NCI-H345 (cell line): ENCODE measurements at regions not wholly inside any gene's neighbourhood (a gene's known extent, or its start where the extent isn't known, plus 50 kb on each side); places are given as distances from the start of the nearest gene placed in this dataset.

Experiments
- DNase-seq: peaks from one replicate; lab custom pipeline; 2025; lab: John Stamatoyannopoulos, UW

GRCh38 chr10:29856295-29856694, 203.1 kb downstream of the JCAD start:
- DNase-seq, result no peak

GRCh38 chr10:29853913-29854312, 205.5 kb downstream of the JCAD start:
- DNase-seq, result no peak

- DNase-seq, result no peak
Observed at GRCh38 chr10:29851241-29851640, 208.1 kb downstream of the JCAD start.

- DNase-seq, result no peak
Observed at GRCh38 chr10:29850371-29850770, 209.0 kb downstream of the JCAD start.

GRCh38 chr10:29849886-29850285, 209.5 kb downstream of the JCAD start:
- DNase-seq, result no peak

- DNase-seq, result no peak
Observed at GRCh38 chr10:29849126-29849833, 210.1 kb downstream of the JCAD start.

- DNase-seq, result no peak
Observed at GRCh38 chr10:29846881-29847280, 212.1 kb upstream of the SVIL start.

GRCh38 chr10:29845166-29845565, 210.4 kb upstream of the SVIL start:
- DNase-seq, result no peak

- no peak for DNase-seq
Observed at GRCh38 chr10:29843143-29843542, 208.4 kb upstream of the SVIL start.

GRCh38 chr10:29841724-29842649, 207.2 kb upstream of the SVIL start:
- DNase-seq, result peak; percentile 91

GRCh38 chr10:29840516-29841276, 205.9 kb upstream of the SVIL start:
- peak; percentile 20 for DNase-seq

- DNase-seq, result peak; percentile 31
Observed at GRCh38 chr10:29839826-29840515, 205.2 kb upstream of the SVIL start.

GRCh38 chr10:29838539-29838938, 203.8 kb upstream of the SVIL start:
- no peak for DNase-seq

- no peak for DNase-seq
Observed at GRCh38 chr10:29837586-29837985, 202.8 kb upstream of the SVIL start.

GRCh38 chr10:29836396-29836795, 201.6 kb upstream of the SVIL start:
- DNase-seq, result no peak

GRCh38 chr10:29835055-29835454, 200.3 kb upstream of the SVIL start:
- no peak for DNase-seq

- no peak for DNase-seq
Observed at GRCh38 chr10:29830531-29831512, 196.1 kb upstream of the SVIL start.

GRCh38 chr10:29829776-29830175, 195.0 kb upstream of the SVIL start:
- DNase-seq, result no peak

GRCh38 chr10:29828956-29829355, 194.2 kb upstream of the SVIL start:
- no peak for DNase-seq

- DNase-seq, result no peak
Observed at GRCh38 chr10:29828440-29828894, 193.7 kb upstream of the SVIL start.

GRCh38 chr10:29827512-29827911, 192.7 kb upstream of the SVIL start:
- DNase-seq, result no peak
